T-helper 2 cell treated with Interferon-gamma antibody and Interleukin-4, amounts not matched to agents 5 μg/mL and 100 μg/mL, for 36 hours (primary cell): ENCODE measurements at regions not wholly inside any gene's neighbourhood (a gene's known extent, or its start where the extent isn't known, plus 50 kb on each side); places are given as distances from the start of the nearest gene placed in this dataset.

Experiments
- DNase-seq: peaks from one replicate; pipeline ENCODE4 v3.0.0; 2021; ENCODE audit warnings: low spot score
- H3K27ac Mint-ChIP-seq: one replicate; pipeline ENCODE4 v1.8.0; 2021; ENCODE audit warnings: mild to moderate bottlenecking, mixed read lengths
- H3K27me3 Mint-ChIP-seq: one replicate; pipeline ENCODE4 v1.8.0; 2021; ENCODE audit warnings: low read depth, mixed read lengths
- H3K36me3 Mint-ChIP-seq: one replicate; pipeline ENCODE4 v1.8.0; 2021; ENCODE audit warnings: low read depth, mixed read lengths
- H3K4me1 Mint-ChIP-seq: one replicate; pipeline ENCODE4 v1.8.0; 2021; ENCODE audit warnings: low read depth, mixed read lengths
- H3K4me3 Mint-ChIP-seq: one replicate; pipeline ENCODE4 v1.8.0; 2022; ENCODE audit warnings: mild to moderate bottlenecking, moderate library complexity, mixed read lengths
- H3K9me3 Mint-ChIP-seq: one replicate; pipeline ENCODE4 v1.8.0; 2021; ENCODE audit warnings: mixed read lengths

- Mint-ChIP-seq H3K36me3 (peaks cover under 1% of the 10 kb centered on the region), H3K9me3 (peaks cover 4% of the 10 kb centered on the region), H3K4me1 (peaks cover 35% of the 10 kb centered on the region), H3K27me3 (no peaks in the 10 kb centered on the region), H3K27ac (no peak overlapping the region), H3K4me3 (no peak overlapping the region)
- no peak for DNase-seq
Measured at GRCh38 chr2:8536686-8537561, 144.9 kb upstream of the ID2 start.

GRCh38 chr2:8537562-8538155, 144.2 kb upstream of the ID2 start:
- Mint-ChIP-seq H3K4me3 (no peak overlapping the region), H3K27ac (no peak overlapping the region), H3K9me3 (no peaks in the 10 kb centered on the region), H3K4me1 (peaks cover 43% of the 10 kb centered on the region), H3K27me3 (no peaks in the 10 kb centered on the region), H3K36me3 (no peaks in the 10 kb centered on the region)
- no peak for DNase-seq

GRCh38 chr2:8538531-8538930, 143.3 kb upstream of the ID2 start:
- Mint-ChIP-seq H3K9me3 (no peaks in the 10 kb centered on the region), H3K27ac (no peak overlapping the region), H3K4me3 (no peak overlapping the region), H3K4me1 (peaks cover 51% of the 10 kb centered on the region), H3K36me3 (no peaks in the 10 kb centered on the region), H3K27me3 (no peaks in the 10 kb centered on the region)
- DNase-seq, result no peak

GRCh38 chr2:8538931-8539621, 142.8 kb upstream of the ID2 start:
- no peaks in the 10 kb centered on the region for H3K27me3 Mint-ChIP-seq
- no peaks in the 10 kb centered on the region for H3K9me3 Mint-ChIP-seq
- peaks cover 57% of the 10 kb centered on the region for H3K4me1 Mint-ChIP-seq
- peak overlapping the region; percentile 46 for H3K27ac Mint-ChIP-seq
- H3K4me3 Mint-ChIP-seq, result no peak overlapping the region
- no peaks in the 10 kb centered on the region for H3K36me3 Mint-ChIP-seq
- DNase-seq, result no peak

- Mint-ChIP-seq H3K4me3 (peak overlapping the region; percentile 39), H3K36me3 (no peaks in the 10 kb centered on the region), H3K27ac (peak overlapping the region; percentile 53), H3K4me1 (peaks cover 66% of the 10 kb centered on the region), H3K27me3 (no peaks in the 10 kb centered on the region), H3K9me3 (no peaks in the 10 kb centered on the region)
- DNase-seq, result no peak
Measured at GRCh38 chr2:8539743-8540551, 141.9 kb upstream of the ID2 start.

GRCh38 chr2:8540552-8541055, 141.3 kb upstream of the ID2 start:
- Mint-ChIP-seq H3K4me1 (peaks cover 71% of the 10 kb centered on the region), H3K36me3 (no peaks in the 10 kb centered on the region), H3K4me3 (peak overlapping the region; percentile 52), H3K9me3 (no peaks in the 10 kb centered on the region), H3K27ac (peak overlapping the region; percentile 53), H3K27me3 (no peaks in the 10 kb centered on the region)
- DNase-seq, result no peak

- peak overlapping the region; percentile 52 for H3K4me3 Mint-ChIP-seq
- peak overlapping the region; percentile 53 for H3K27ac Mint-ChIP-seq
- H3K4me1 Mint-ChIP-seq, result peaks cover 70% of the 10 kb centered on the region
- no peaks in the 10 kb centered on the region for H3K36me3 Mint-ChIP-seq
- H3K27me3 Mint-ChIP-seq, result no peaks in the 10 kb centered on the region
- no peaks in the 10 kb centered on the region for H3K9me3 Mint-ChIP-seq
- DNase-seq, result no peak
Measured at GRCh38 chr2:8541223-8541622, 140.6 kb upstream of the ID2 start.

DNA sequence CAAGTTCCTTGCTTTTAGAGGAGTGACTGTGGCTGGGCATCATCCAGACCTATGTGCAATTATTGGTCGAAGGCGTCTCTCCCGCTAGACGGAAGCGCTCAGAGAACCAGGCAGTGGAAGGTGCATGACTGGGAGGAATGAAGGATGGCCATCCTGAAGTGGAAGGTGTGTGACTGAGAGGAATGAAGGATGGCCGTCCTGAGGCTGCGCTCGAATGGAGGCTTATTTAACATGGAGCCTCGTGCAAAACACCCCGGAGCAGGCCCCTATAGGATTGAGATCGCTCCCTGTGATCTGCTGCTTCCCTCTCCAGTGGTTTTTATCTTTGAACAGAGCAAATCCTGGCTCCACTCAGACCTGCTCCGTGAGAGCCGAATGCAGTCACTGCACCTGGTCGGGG, 140.2 kb upstream of the ID2 start:
- Mint-ChIP-seq H3K36me3 (no peaks in the 10 kb centered on the region), H3K4me1 (peaks cover 74% of the 10 kb centered on the region), H3K9me3 (no peaks in the 10 kb centered on the region), H3K4me3 (peak overlapping the region; percentile 77), H3K27me3 (no peaks in the 10 kb centered on the region), H3K27ac (peak overlapping the region; percentile 72)
- no peak for DNase-seq

GRCh38 chr2:8542381-8543059, 139.3 kb upstream of the ID2 start:
- DNase-seq, result no peak
- no peaks in the 10 kb centered on the region for H3K9me3 Mint-ChIP-seq
- H3K27me3 Mint-ChIP-seq, result peaks cover 2% of the 10 kb centered on the region
- peaks cover 2% of the 10 kb centered on the region for H3K36me3 Mint-ChIP-seq
- peak overlapping the region; percentile 97 for H3K27ac Mint-ChIP-seq
- H3K4me1 Mint-ChIP-seq, result peaks cover 79% of the 10 kb centered on the region
- peak overlapping the region; percentile 77 for H3K4me3 Mint-ChIP-seq

DNA sequence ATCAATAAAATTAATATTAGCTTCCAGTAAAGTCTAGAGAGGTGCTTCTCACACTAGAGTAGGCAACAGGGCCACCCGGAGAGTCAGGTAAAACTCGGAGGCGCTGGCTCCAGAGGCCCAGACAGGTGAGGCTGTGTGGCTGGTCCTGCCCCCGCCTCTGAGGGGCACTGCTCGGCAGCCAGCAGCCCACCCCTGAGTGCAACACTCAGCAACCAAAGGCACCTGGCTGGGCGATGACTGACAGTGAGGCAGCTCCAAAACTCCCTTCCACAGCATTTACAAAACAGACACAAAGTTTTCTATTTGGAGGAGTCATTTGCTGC, 138.8 kb upstream of the ID2 start:
- Mint-ChIP-seq H3K27ac (peak overlapping the region; percentile 97), H3K9me3 (no peaks in the 10 kb centered on the region), H3K36me3 (peaks cover 2% of the 10 kb centered on the region), H3K4me3 (peak overlapping the region; percentile 77), H3K4me1 (peaks cover 81% of the 10 kb centered on the region), H3K27me3 (peaks cover 2% of the 10 kb centered on the region)
- DNase-seq, result no peak

DNA sequence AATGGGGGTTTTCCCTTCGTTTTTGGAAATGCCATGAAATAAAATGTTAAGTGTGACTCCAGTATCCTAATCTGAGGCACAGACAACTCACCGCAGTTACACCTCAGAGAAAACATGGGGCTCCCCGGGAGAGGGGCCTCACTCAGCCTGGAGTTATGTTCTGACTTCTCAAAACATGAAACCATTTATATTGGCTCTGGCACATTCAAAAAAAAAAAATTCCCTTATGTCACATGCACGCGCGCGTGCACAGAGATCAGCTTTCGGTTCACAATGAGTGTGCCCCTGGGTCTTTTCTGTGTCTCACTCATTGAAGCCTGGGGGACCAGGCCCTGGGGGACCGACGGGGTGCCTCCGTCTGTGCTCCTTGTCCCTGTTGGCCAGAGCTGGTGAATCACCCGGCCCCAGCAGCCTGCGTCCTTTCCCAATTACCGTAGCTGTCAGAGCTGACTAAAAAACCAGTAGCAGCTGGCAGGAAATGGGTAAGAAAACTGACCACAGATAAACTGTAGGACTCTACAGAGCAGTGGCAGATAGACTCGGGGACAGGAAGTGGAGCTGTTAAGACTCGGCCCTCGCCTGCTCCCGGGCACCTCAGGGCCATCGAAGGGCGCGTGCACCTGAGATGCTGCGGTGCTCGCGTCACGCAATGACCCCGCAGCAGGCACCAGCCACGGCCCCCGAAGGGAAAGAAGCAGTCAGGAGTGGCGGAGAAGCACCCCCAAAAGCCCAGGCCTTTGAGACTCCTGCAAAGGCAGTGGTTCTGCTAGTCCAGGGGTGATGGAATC, 138.3 kb upstream of the ID2 start:
- Mint-ChIP-seq H3K4me1 (peaks cover 82% of the 10 kb centered on the region), H3K4me3 (peak overlapping the region; percentile 77), H3K9me3 (no peaks in the 10 kb centered on the region), H3K27ac (peak overlapping the region; percentile 97), H3K36me3 (peaks cover 2% of the 10 kb centered on the region), H3K27me3 (peaks cover 2% of the 10 kb centered on the region)
- peak; percentile 90 for DNase-seq

GRCh38 chr2:8544171-8544785, 137.6 kb upstream of the ID2 start:
- Mint-ChIP-seq H3K27ac (peak overlapping the region; percentile 97), H3K4me1 (peaks cover 82% of the 10 kb centered on the region), H3K4me3 (peak overlapping the region; percentile 77), H3K9me3 (no peaks in the 10 kb centered on the region), H3K36me3 (peaks cover 2% of the 10 kb centered on the region), H3K27me3 (peaks cover 2% of the 10 kb centered on the region)
- DNase-seq, result no peak
